ENCODE measurements at regions not wholly inside any gene's neighbourhood (a gene's known extent, or its start where the extent isn't known, plus 50 kb on each side); places are given as distances from the start of the nearest gene placed in this dataset.

- no peak for TF ChIP-seq CTCF (IDR thresholded peaks at IDR 0.05; ENCODE audit: insufficient read depth, low read depth, low read length)
- TF ChIP-seq EZH2 (IDR thresholded peaks at IDR 0.05; ENCODE audit: insufficient read depth, low read length): no peak
These were observed 195.7 kb downstream of the URI1 start for GRCh38 chr19:30137747-30138146.
